AG09309 (cell line): ENCODE measurements at regions not wholly inside any gene's neighbourhood (a gene's known extent, or its start where the extent isn't known, plus 50 kb on each side); places are given as distances from the start of the nearest gene placed in this dataset.

Experiments
- DNase-seq: peaks from one replicate; pipeline ENCODE4 v3.0.0-alpha.2; 2010; ENCODE audit warnings: low read depth
- H3K4me3 ChIP-seq: 2 replicates; pipeline ENCODE4 v1.5.1; 2011; ENCODE audit warnings: mild to moderate bottlenecking, low read depth, low read length, moderate library complexity; ENCODE audit not compliant: control insufficient read depth
- CTCF ChIP-seq: IDR thresholded peaks from 2 replicates; pipeline ENCODE4 v1.5.1; 2011; ENCODE audit warnings: mild to moderate bottlenecking, low read depth, low read length, inconsistent platforms; ENCODE audit not compliant: insufficient read depth, control insufficient read depth; ENCODE audit errors: missing control alignments

- no peak overlapping the region for H3K4me3 ChIP-seq
- no peak for DNase-seq
- no peak for TF ChIP-seq CTCF
Measured at GRCh38 chr5:126715765-126716164, 61.2 kb upstream of the LMNB1 start.

GRCh38 chr5:126716861-126717260 lies 60.1 kb upstream of the LMNB1 start:
- no peak for TF ChIP-seq CTCF
- DNase-seq: no peak
- H3K4me3 ChIP-seq: no peak overlapping the region

- TF ChIP-seq CTCF: no peak
- H3K4me3 ChIP-seq: no peak overlapping the region
- DNase-seq: no peak
Measured at GRCh38 chr5:126718236-126718868, 58.6 kb upstream of the LMNB1 start.

- DNase-seq: no peak
- no peak for TF ChIP-seq CTCF
- H3K4me3 ChIP-seq: no peak overlapping the region
Measured at GRCh38 chr5:126720369-126720768, 56.6 kb upstream of the LMNB1 start.

GRCh38 chr5:126723643-126724042 lies 53.3 kb upstream of the LMNB1 start:
- no peak for DNase-seq
- H3K4me3 ChIP-seq: no peak overlapping the region
- no peak for TF ChIP-seq CTCF
